HG03342 (cell line): ENCODE measurements at regions not wholly inside any gene's neighbourhood (a gene's known extent, or its start where the extent isn't known, plus 50 kb on each side); places are given as distances from the start of the nearest gene placed in this dataset.
"Not testable (repeated sequence)": the region's sequence is repeated elsewhere in the genome, so short reads cannot be mapped to it uniquely, and the experiment has no call there.

ENCODE experiments used
- ATAC-seq: cut with Tn5 transposase; IDR thresholded peaks from one replicate; pipeline ENCODE4 v1.9.1; 2021; ENCODE audit warnings: mild to moderate bottlenecking, moderate library complexity; ENCODE audit not compliant: unreplicated experiment

DNA sequence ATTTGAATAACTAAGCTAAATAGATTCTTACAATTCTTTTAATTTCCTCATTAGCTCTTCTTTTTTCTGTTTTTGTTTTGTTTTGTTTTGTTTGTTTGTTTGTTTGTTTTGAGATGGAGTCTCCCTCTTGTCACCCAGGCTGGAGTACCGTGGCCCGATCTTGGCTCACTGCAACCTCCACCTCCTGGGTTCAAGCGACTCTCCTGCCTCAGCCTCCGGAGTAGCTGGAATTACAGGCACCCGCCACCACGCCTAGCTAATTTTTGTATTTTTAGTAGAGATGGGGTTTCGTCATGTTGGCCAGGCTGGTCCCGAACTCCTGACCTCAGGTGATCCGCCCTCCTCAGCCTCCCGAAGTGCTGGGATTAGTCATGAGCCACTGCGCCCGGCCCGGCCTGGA is 70.7 kb upstream of the ZNF658 start:
- ATAC-seq = not testable (repeated sequence)

DNA sequence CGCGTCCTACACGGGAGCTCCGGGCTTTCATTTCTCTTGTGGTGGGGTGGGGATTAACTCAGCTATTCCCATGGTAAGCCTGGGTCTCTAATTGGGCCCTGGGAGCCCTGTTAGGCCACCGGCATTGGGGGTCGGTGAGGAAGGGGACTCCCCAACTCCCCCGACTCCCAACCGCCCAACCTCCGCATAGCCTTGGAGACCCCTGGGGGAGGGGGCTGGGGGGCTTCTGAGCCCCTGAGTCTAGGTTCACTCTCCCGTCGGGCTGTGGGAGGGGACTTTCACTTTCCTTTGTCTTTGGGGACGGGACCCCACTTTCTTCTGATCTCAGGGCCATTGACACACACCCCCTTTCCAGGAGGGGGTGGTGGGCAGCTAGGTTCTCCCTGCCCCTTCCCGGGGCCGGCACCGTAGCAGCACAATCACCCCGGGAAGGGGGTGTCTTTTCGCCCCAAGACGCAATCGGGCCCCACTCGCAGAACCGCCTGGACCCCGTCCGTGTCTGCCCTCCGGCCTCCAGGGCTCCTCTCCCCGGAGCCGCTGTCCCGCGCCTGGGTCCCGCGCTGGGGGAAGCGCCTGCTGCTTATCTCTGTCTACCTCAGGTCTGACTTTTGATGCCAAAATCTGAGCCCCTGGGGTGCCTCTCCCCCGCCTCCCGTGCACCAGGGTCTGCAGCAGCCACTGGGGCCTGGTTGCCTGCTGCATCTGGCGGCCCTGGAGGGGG is 69.6 kb upstream of the ZNF658 start:
- ATAC-seq = not testable (repeated sequence)

DNA sequence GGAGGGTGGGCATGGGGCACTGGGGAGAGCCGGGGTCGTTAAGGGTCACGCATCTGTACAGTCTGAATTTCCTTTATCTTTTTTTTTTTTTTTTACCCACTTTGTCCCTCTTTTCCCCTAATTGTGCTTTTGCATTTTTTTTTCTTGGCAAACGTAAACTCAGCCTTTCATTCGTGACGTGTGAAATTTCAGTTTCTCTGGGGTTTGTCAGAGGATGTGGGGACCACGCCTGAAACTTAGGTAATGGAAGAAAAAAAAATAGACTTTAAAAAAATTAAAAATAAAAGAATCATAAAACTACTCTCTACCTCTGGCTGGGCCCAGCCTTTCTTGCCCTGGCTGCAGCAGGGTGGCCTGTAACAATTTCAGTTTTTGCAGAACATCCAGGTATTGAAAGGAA is 68.3 kb upstream of the ZNF658 start:
- ATAC-seq = not testable (repeated sequence)

DNA sequence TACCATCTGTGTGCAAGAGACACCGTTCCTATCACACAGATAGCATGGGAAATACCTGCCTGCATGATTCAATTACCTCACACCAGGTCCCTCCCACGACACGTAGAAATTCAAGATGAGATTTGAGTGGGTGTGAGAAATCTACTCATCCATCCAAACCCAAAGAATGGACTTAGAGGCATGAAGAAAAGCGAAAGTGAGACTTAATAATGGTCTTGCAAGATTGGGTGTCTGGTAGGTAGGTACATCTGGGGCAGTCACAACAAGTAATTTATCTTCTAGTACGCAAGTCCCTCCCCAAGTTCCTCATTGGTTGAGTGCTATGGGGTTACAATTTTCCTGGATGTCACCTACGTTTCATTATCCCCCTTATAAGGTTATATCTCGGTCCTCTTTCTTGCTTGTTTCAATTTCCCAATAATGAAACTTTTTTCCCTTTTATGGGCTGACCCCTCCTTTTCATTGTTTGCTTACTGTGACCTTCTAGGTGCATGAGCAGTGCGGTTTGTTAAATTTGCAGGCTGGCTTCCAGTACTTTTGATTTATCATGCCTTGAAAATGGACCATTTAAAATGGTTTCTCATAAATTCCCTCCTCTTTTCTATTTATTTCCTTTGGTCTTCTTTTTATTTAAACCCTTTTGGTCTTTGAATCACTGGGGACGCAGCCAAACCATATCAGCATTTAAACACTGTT is 63.1 kb upstream of the ZNF658 start:
- not testable (repeated sequence) for ATAC-seq
